ENCODE measurements at regions not wholly inside any gene's neighbourhood (a gene's known extent, or its start where the extent isn't known, plus 50 kb on each side); places are given as distances from the start of the nearest gene placed in this dataset.

GRCh38 chr3:22496641-22497040 is 706.5 kb upstream of the UBE2E2 start:
- intact Hi-C loops (cut with DNase I; ENCODE audit: low total_unique reads) (no loop called here), in situ Hi-C loops (cut with MboI; ENCODE audit: low pct_ligation_motif_present in 1 of 4, low pct_unique_long_range_greater_than_20kb in 1 of 4, low sequenced_read_pairs in 3 of 4) (no loop called here)
- H3K4me1 ChIP-seq = no peaks in the 10 kb centered on the region
- no peaks in the 10 kb centered on the region for H3K36me3 ChIP-seq
- H3K4me3 ChIP-seq = no peak overlapping the region
- 86 to 88% methylated on average over 1 of the region's 1 CpG for WGBS, 2 donors (ENCODE audit: low coverage in 1 of 2)
- no peaks in the 10 kb centered on the region for H3K27me3 ChIP-seq
- DNase-seq = no peak
- TF ChIP-seq EP300 (IDR thresholded peaks at IDR 0.05; ENCODE audit: low read depth) (no peak), POLR2AphosphoS5 (IDR thresholded peaks at IDR 0.05) (no peak), POLR2A (IDR thresholded peaks at IDR 0.05) (no peak)
- TF ChIP-seq, protein P1, sequence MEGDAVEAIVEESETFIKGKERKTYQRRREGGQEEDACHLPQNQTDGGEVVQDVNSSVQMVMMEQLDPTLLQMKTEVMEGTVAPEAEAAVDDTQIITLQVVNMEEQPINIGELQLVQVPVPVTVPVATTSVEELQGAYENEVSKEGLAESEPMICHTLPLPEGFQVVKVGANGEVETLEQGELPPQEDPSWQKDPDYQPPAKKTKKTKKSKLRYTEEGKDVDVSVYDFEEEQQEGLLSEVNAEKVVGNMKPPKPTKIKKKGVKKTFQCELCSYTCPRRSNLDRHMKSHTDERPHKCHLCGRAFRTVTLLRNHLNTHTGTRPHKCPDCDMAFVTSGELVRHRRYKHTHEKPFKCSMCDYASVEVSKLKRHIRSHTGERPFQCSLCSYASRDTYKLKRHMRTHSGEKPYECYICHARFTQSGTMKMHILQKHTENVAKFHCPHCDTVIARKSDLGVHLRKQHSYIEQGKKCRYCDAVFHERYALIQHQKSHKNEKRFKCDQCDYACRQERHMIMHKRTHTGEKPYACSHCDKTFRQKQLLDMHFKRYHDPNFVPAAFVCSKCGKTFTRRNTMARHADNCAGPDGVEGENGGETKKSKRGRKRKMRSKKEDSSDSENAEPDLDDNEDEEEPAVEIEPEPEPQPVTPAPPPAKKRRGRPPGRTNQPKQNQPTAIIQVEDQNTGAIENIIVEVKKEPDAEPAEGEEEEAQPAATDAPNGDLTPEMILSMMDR (IDR thresholded peaks at IDR 0.05) = no peak
- H3K27ac ChIP-seq = no peak overlapping the region
- no peaks in the 10 kb centered on the region for H3K9me3 ChIP-seq

- Histone ChIP-seq H3K27me3 (no peaks in the 10 kb centered on the region), H3K9me3 (no peaks in the 10 kb centered on the region), H3K4me3 (no peak overlapping the region), H3K27ac (no peak overlapping the region), H3K4me1 (no peaks in the 10 kb centered on the region), H3K36me3 (no peaks in the 10 kb centered on the region)
- no peak for TF ChIP-seq POLR2AphosphoS5 (IDR thresholded peaks at IDR 0.05)
- no peak for TF ChIP-seq EP300 (IDR thresholded peaks at IDR 0.05; ENCODE audit: low read depth)
- in situ Hi-C loops (cut with MboI; ENCODE audit: low pct_ligation_motif_present in 1 of 4, low pct_unique_long_range_greater_than_20kb in 1 of 4, low sequenced_read_pairs in 3 of 4) (no loop called here), intact Hi-C loops (cut with DNase I; ENCODE audit: low total_unique reads) (no loop called here)
- no peak for DNase-seq
- WGBS, 2 donors (ENCODE audit: low coverage in 1 of 2) = 33 to 41% methylated on average over 1 of the region's 1 CpG
Observed at GRCh38 chr3:22506871-22507270, 696.3 kb upstream of the UBE2E2 start.

DNA sequence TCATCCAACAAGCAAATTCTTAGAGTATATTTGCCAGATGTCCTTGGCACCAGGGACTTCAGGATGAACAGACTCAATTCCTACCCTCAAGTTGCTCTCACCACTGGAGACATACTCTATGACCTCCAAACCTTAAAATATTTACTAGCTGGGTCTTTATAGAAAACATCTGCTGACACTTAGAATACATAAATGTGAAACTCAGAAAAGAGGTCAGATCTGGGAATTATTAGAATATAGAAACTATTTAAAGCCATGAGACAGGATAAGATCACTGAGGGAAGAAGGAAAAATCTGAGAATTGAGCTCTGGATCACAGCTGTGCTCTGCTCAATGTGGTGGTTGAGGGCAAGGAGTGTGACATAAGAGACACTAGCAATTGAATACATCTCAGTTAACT is 695.4 kb upstream of the UBE2E2 start:
- H3K4me3 ChIP-seq = no peak overlapping the region
- no peaks in the 10 kb centered on the region for H3K27me3 ChIP-seq
- in situ Hi-C loops (cut with MboI; ENCODE audit: low pct_ligation_motif_present in 1 of 4, low pct_unique_long_range_greater_than_20kb in 1 of 4, low sequenced_read_pairs in 3 of 4) (no loop called here), intact Hi-C loops (cut with DNase I; ENCODE audit: low total_unique reads) (no loop called here)
- no peaks in the 10 kb centered on the region for H3K9me3 ChIP-seq
- H3K36me3 ChIP-seq = no peaks in the 10 kb centered on the region
- H3K4me1 ChIP-seq = no peaks in the 10 kb centered on the region
- H3K27ac ChIP-seq = no peak overlapping the region
- TF ChIP-seq EP300 (IDR thresholded peaks at IDR 0.05; ENCODE audit: low read depth) = no peak
- no peak for DNase-seq

GRCh38 chr3:22523925-22524324 is 679.2 kb upstream of the UBE2E2 start:
- WGBS, 2 donors (ENCODE audit: low coverage in 1 of 2) = 86 to 88% methylated on average over 3 of the region's 3 CpGs
- in situ Hi-C loops (cut with MboI; ENCODE audit: low pct_ligation_motif_present in 1 of 4, low pct_unique_long_range_greater_than_20kb in 1 of 4, low sequenced_read_pairs in 3 of 4) = no loop called here
- TF ChIP-seq EP300 (IDR thresholded peaks at IDR 0.05; ENCODE audit: low read depth) (no peak), POLR2A (IDR thresholded peaks at IDR 0.05) (no peak), POLR2AphosphoS5 (IDR thresholded peaks at IDR 0.05) (no peak)
- TF ChIP-seq, protein P1 (IDR thresholded peaks at IDR 0.05) = no peak

DNA sequence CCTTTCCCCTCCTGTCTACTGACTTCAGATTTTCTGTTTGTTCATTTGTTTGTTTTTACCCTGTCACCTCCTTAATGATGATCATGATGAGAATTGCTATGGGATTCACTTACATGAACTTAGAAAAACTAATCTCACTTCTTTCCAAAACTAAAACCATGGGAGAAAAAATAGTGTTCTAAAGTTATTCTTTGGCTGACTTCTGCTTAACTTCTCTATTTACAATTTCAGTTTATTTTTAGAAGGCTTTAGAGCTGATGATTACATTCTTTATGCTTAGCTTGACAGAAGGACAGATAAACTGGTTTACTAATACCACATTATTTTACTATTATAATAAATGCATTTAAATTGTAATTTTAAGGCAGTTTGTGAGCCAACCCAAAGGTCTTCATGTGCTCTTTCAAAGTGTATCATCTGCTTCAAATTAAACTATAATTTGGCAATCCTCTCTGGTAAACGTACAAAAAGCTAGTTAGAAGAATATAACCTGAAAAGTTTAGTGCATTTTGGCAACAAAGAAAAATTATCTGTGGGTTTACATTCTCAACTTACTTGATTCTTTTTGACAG is 676.8 kb upstream of the UBE2E2 start:
- intact Hi-C loops (cut with DNase I; ENCODE audit: low total_unique reads) = no loop called here
- DNase-seq = no peak
- no peaks in the 10 kb centered on the region for H3K4me1 ChIP-seq
- H3K36me3 ChIP-seq = no peaks in the 10 kb centered on the region
- H3K9me3 ChIP-seq = no peaks in the 10 kb centered on the region
- WGBS, 2 donors (ENCODE audit: low coverage in 1 of 2) = 15 to 24% methylated on average over 1 of the region's 1 CpG
- no peak overlapping the region for H3K27ac ChIP-seq
- H3K4me3 ChIP-seq = no peak overlapping the region
- TF ChIP-seq, protein P1 (IDR thresholded peaks at IDR 0.05) = no peak
- TF ChIP-seq POLR2A (IDR thresholded peaks at IDR 0.05) (no peak), EP300 (IDR thresholded peaks at IDR 0.05; ENCODE audit: low read depth) (no peak), POLR2AphosphoS5 (IDR thresholded peaks at IDR 0.05) (no peak)
- in situ Hi-C loops (cut with MboI; ENCODE audit: low pct_ligation_motif_present in 1 of 4, low pct_unique_long_range_greater_than_20kb in 1 of 4, low sequenced_read_pairs in 3 of 4) = no loop called here
- H3K27me3 ChIP-seq = no peaks in the 10 kb centered on the region

More at GRCh38 chr3:22523925-22524324, 679.2 kb upstream of the UBE2E2 start:
- H3K27ac ChIP-seq = no peak overlapping the region
- H3K4me1 ChIP-seq = no peaks in the 10 kb centered on the region
- DNase-seq = no peak
- no peaks in the 10 kb centered on the region for H3K36me3 ChIP-seq
- intact Hi-C loops (cut with DNase I; ENCODE audit: low total_unique reads) = no loop called here
- H3K27me3 ChIP-seq = no peaks in the 10 kb centered on the region
- H3K9me3 ChIP-seq = no peaks in the 10 kb centered on the region
- no peak overlapping the region for H3K4me3 ChIP-seq
